HS-27A (cell line): ENCODE measurements at regions not wholly inside any gene's neighbourhood (a gene's known extent, or its start where the extent isn't known, plus 50 kb on each side); places are given as distances from the start of the nearest gene placed in this dataset.
A peak's percentile ranks its signal among the peaks of the same experiment; 100 is the strongest.
"Not testable (repeated sequence)": the region's sequence is repeated elsewhere in the genome, so short reads cannot be mapped to it uniquely, and the experiment has no call there.

Source experiments
- DNase-seq: peaks from one replicate; pipeline ENCODE4 v3.0.0-alpha.2; 2012; ENCODE audit warnings: low read depth, missing footprints

- DNase-seq, result peak; percentile 41
Measured at GRCh38 chr6:144434308-144434990, 149.3 kb downstream of the UTRN start.

GRCh38 chr6:144435602-144436426 lies 150.7 kb downstream of the UTRN start:
- no peak for DNase-seq

- DNase-seq, result no peak
Measured at GRCh38 chr6:144437105-144437504, 152.0 kb downstream of the UTRN start.

- no peak for DNase-seq
Measured at GRCh38 chr6:144438103-144438502, 153.0 kb downstream of the UTRN start.

- no peak for DNase-seq
Measured at GRCh38 chr6:144439016-144439415, 153.9 kb downstream of the UTRN start.

- DNase-seq, result not testable (repeated sequence)
Measured at GRCh38 chr6:144441801-144442200, 156.7 kb downstream of the UTRN start.

GRCh38 chr6:144443157-144443556 lies 158.0 kb downstream of the UTRN start:
- DNase-seq, result no peak

- DNase-seq, result no peak
Measured at GRCh38 chr6:144447472-144447871, 162.3 kb downstream of the UTRN start.

GRCh38 chr6:144449218-144449617 lies 164.1 kb downstream of the UTRN start:
- DNase-seq, result no peak

- DNase-seq, result no peak
Measured at GRCh38 chr6:144449911-144450597, 164.9 kb downstream of the UTRN start.

- no peak for DNase-seq
Measured at GRCh38 chr6:144460327-144461095, 175.4 kb downstream of the UTRN start.

GRCh38 chr6:144462058-144462457 lies 176.9 kb downstream of the UTRN start:
- DNase-seq, result no peak

GRCh38 chr6:144466716-144467115 lies 181.6 kb downstream of the UTRN start:
- DNase-seq, result no peak

- no peak for DNase-seq
Measured at GRCh38 chr6:144467172-144467762, 182.1 kb downstream of the UTRN start.

GRCh38 chr6:144467921-144468320 lies 182.8 kb downstream of the UTRN start:
- no peak for DNase-seq

- DNase-seq, result no peak
Measured at GRCh38 chr6:144468709-144469108, 183.6 kb downstream of the UTRN start.

GRCh38 chr6:144469144-144469575 lies 184.0 kb downstream of the UTRN start:
- no peak for DNase-seq

GRCh38 chr6:144470201-144470600 lies 185.1 kb downstream of the UTRN start:
- not testable (repeated sequence) for DNase-seq

GRCh38 chr6:144471986-144472385 lies 186.9 kb downstream of the UTRN start:
- DNase-seq, result no peak

GRCh38 chr6:144474290-144474689 lies 189.2 kb downstream of the UTRN start:
- no peak for DNase-seq

- no peak for DNase-seq
Measured at GRCh38 chr6:144474904-144475303, 189.8 kb downstream of the UTRN start.

GRCh38 chr6:144475411-144475810 lies 190.3 kb downstream of the UTRN start:
- DNase-seq, result no peak
